GM21737 (cell line): ENCODE measurements at regions not wholly inside any gene's neighbourhood (a gene's known extent, or its start where the extent isn't known, plus 50 kb on each side); places are given as distances from the start of the nearest gene placed in this dataset.

ENCODE experiments used
- ATAC-seq: cut with Tn5 transposase; IDR thresholded peaks from one replicate; pipeline ENCODE4 v1.9.1; 2021; ENCODE audit warnings: mild to moderate bottlenecking, moderate library complexity; ENCODE audit not compliant: unreplicated experiment

DNA sequence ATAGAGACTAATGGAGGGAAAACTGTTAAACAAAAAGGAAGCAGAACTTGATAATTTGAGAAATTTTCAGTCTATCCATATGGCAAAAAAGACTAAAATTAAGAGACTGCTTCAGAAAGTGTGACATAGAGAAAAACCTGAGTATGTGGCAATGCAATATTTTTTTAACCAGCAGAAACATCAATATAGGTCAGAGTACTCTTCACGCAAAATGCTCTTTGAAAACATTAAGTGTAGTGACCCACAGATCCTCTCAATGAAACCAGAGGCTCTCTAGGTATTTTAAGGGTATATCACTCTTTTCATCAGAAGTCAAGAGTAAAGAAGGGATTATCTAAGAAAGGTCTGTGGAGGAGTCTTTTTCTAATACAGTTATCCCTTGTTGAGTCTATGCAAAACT is 1394.8 kb downstream of the DSC3 start:
- no peak for ATAC-seq

DNA sequence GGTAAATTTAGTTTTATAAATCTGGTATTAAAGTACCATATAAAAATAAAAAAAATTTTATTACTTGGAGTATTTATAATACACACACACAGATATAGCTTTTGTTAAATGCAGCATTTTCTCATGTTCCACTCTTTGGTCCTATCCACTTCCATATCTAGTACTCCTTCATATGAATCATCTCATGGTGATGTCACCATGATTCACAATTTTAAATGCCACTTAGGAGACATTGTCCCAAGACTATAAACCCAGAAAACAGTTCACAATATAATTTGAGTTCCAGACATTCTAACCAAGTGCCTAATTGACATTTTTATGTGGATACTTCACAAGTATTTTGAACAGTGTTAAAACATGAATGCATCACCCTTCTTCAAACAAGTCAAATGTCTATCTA is 1398.3 kb downstream of the DSC3 start:
- ATAC-seq, result no peak

DNA sequence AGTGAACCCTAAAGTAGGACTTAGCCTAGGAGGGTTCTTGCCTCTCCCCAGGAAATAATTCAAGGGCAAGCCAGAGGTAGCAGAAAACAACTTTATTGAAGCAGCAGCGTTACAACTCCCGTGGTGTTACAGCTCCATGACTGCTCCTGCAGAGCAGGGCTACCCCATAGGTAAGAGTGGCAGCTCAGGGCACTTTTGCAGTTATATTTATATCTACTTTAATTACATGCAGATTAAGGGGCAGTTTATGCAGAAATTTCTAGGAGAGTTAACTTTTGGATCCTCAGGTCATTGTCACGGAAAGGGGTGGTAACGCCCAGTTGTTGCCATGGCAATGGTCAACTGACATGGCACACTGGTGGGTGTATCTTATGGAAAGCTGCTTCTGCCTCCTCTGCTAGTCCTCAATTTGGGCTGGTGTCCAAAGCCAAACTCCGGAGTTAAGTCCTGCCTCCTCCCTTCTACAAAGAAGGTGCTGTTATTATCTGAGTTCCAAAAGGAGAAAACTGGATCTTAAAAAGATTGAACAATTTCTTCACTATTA is 1413.0 kb downstream of the DSC3 start:
- ATAC-seq, result no peak

DNA sequence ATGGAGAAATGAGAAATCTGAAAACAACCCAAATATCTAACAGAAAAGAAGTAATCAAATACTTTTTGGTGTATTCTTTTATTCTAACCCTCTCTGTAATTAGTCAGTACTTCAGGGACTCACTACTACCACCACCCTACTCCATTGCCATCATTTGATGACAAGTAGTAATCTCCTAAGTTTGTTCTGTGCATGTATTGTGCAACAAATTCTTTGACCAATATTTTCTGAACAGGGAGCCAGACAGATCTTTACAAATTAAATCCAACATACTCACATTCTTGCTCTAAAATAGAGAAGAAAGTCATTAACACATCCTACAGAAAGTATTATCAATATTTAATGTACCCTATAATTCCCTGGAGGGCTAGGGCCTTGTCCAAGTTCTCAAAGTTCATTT is 1416.4 kb downstream of the DSC3 start:
- no peak for ATAC-seq

DNA sequence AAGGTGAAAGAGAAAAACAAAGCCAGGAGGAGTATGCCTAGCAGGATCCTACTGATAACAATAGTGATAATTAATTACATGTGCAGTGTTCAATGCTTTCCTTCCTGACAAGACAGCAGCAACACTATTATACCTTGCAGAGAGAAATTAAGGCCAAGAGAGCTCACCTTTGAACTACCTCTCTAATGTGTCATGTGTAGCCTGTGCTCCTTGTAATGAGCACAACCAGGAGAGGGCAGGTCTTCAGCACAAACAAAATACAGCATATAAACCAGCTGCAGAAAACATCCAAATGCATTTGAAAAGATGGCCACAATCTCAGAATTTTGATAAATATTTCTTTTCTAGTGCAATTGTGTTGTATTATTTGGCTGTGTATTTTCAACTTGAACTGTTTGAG is 1425.7 kb downstream of the DSC3 start:
- no peak for ATAC-seq

DNA sequence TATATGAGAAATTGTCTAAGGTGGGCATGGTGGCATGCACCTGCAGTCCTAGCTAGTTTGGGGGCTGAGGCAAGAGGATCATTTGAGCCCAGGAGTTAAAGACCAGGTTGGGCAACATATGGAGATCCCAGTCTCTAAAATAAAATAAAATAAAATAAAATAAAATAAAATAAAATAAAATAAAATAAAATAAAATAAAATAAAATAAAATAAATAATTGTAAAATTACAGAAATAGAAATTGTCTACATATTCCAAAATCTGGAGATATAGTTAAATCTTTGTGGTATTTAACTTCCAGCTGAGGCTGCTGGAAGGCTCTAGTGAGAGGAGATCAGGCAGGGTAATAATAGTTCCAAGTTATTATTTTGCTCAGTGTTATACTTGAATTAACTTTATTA is 1432.1 kb upstream of the CDH2 start:
- ATAC-seq, result no peak

DNA sequence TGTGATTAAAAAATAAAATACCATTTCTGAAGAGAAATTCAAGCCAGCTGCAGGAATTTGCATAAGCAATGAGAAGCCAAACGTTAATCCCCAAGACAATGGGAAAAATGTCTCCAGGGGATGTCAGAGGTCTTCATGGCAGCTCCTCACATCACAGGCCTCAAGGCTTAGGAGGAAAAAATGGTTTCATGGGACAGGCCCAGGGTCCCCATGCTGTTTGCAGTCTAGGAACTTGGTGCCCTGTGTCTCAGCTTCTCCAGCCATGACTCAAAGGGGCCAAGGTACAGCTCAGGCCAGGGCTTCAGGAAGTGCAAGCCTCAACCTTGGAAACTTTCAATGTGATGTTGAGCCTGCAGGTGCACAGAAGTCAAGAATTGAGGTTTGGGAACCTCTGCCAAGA is 1428.4 kb upstream of the CDH2 start:
- ATAC-seq, result no peak

DNA sequence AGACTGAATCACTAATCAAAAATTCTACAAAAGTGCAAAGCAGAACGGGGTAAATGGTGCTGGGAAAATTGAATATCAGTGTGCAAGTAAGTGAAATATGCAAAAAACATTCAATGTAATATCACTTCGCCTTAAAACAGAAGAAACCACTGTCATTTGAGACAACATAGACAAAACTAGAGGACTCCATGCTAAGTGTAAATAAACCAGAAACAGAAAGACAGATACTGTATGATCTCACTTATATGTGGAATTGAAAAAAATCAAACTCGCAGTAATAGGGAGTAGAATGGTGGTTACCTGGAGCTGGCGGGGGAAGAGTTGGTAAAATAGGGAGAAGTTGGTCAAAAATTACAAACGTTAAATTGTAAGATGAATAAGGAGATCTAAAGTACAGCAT is 1420.0 kb upstream of the CDH2 start:
- ATAC-seq, result no peak

DNA sequence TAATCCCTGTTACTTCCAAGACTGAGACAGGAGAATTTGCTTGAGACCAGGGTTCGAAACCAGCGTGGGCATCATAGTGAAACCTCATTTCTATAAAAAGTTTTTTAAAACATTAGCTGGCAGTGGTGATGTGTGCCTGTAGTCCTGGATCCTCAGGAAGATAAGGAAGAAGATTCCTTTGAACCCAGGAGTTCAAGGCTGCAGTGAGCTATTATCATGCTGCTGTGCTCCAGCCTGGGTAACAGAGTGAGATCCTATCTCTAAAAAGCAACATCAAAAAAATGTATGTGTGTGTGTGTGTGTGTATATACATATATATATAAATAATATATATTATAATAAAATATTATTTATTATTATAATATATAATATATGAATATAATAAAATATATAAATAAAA is 1417.6 kb upstream of the CDH2 start:
- no peak for ATAC-seq

DNA sequence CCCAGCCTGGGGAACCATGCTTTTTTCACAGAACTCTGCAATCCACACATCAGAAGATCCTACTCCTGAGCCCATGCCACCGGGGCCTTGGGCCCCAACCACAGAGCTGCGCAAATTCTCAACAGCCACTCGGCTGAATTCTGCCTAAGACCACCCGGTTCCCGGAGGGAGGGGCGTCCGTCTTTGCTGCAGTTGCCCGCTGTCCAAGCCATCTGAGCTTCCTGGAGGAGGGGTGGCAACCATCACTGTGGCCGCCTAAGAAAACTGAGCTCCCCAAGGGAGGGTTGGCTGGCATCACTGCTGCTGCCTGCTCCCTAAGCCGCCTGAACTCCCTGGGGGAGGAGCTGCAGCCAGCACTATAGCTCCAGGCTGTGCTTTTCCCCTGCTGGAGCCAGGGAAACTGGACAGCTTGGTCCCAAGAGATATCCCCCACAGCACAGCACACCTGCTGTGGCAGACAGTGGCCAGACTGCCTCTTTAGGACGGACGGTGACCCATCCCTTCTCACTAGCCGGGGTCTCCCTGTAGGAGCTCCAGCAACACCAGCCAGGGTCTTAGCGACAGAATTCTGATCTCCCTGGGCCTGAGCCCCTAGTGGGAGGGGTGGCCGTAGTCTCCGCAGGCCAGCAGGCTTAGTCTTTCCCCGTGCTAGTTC is 1411.6 kb upstream of the CDH2 start:
- no peak for ATAC-seq

DNA sequence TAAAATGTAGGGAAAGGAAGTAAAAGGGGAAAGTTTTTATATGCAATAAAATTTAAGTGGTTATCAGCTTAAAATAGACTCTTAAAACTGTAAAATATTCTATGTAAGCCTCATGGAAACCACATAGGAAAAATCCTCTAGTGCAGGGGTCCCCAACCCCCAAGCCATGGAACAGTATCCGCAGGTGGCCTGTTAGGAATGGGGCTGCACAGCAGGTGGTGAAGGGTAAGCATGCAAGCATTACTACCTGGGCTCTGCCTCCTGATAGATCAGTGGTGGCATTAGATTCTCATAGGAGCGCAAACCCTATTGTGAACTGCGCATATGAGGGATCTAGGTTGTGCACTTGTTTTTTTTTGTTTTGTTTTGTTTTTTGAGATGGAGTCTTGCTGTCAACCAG is 1409.3 kb upstream of the CDH2 start:
- ATAC-seq, result no peak

DNA sequence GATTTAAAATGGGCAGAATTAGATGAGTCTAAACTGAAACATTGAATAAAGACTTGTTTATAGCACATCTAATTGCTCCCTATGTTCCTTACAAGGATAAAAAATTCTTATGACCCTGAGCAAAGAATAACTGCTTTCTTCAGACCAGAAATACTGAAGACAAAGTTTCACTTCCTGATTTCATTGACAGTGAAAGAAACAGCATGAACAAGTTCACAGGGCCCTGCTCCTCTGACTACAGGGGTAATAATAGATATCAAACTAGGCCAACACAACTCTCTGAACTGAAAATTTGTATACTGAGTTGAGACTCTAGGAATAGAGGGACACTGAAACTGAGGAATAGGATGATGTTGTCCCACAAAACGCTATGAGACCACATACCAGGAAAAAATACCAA is 1383.3 kb upstream of the CDH2 start:
- peak; percentile 72 for ATAC-seq

DNA sequence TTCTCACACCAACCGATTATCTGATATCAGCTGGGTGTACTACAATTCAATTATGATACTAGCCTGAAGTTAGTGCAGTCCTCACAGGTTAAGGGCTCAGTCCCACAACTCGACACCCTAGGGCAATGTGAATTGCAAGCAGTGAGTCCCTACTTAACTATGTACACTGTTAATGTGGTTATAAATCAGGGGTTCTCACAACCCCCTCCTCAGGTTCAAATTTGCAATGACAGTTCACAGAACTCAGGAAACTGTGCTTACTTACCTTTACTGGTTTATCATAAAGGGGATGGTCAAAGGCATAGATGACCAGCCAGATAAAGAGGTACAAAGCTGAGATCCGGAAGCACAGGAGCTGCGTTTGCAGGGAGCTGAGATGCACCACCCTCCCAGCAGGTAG is 1379.1 kb upstream of the CDH2 start:
- no peak for ATAC-seq

DNA sequence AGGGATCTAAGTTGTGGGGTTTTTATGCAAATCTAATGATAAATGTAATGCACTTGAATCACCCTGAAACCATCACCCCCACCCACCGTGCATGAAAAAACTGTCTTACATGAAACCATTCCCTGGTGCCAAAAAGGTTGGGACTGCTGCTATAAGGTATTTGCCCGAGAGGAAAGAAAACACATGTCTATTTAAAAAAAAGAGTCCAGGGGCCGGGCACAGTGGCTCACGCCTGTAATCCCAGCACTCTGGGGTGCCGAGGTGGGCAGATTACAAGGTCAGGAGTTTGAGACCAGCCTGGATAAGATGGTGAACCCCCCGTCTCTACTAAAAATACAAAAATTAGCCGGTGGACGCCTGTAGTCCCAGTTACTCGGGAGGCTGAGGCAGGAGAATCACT is 1372.8 kb upstream of the CDH2 start:
- no peak for ATAC-seq

DNA sequence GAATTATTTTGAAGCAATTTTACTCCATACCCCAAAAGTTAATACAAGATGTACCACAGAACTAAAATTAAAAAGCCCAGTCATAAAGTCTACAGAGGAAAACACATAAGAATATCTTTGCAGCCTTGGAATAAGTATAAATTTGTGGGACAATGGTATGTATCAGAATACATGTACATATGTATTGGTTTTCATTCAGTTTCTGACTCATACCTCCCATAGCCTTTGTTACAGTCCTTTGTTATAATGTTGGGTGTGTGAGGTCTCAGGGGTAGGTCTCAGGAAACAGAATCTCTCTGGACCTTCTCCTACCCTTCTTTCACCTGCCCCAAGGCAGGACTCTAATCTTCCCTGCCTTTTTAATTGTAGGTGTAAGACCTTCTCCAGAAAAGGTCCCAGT is 1370.7 kb upstream of the CDH2 start:
- no peak for ATAC-seq

DNA sequence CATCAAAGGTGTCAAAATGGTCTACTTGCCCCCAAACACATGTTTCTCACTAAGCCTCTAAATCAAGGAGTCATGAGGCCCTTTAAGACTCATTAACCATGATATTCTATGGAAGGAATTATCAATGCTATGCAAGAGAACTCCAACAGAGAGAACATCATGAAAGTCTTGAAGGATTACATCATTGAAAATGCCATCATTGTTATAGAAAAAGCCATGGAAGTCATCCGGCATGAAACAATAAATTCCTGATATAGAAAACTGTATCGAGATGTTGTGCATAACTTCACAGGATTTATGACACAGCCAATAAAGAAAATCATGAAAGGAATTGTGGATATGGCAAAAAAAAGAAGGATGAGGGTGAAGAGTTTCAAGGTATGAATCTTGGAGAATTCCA is 1363.6 kb upstream of the CDH2 start:
- no peak for ATAC-seq

DNA sequence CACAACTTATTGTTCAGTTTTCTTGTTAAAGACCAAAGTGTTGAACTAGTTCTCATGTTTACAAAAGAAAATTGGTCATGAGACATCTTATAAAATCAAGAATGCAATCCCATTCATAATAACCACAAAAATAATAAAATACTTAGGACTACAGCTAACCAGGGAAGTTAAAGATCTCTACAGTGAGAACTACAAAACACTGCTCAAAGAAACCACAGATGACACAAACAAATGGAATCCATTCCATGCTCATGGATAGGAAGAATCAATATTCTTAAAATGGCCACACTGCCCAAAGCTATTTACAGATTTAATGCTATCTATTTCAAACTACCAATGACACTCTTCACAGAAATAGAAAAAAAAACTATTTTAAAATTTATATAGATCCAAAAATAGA is 1354.8 kb upstream of the CDH2 start:
- no peak for ATAC-seq

DNA sequence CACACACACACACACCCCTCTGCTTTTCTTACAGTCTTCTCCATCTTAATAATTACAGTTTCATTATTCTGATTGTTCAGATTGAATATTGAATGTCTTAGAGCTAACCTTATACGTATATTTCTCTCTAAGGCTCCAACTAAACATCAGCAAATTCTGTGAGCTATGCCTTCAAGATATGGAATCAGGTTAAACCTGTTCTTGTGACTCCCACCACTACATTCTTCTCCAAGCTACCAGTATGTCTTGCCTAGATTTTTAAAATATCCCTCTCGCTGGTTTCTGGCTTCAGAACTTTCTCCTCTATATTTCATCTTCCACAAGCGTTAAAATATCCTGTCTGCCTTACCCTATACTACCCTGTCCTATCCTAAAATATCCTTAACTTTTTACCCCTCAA is 1346.4 kb upstream of the CDH2 start:
- no peak for ATAC-seq

DNA sequence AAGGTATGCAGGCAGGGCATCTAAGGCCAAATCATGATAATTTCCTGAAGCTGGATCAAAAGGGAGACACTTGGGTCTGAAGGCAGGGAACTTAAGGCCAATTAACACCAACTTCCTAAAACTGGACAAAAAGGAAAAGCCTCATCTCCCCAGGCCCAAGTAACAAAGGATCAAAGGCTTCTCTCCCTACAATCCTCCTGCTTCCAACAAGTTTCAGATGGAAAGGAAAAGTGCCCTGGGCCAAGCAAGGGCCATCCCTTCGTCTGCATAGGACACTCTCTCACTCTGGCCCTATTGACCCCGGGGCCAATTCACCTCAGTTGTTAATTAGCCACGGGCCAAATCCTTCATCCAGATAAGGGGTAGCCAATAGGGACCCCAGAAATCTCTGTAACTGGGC is 1335.8 kb upstream of the CDH2 start:
- no peak for ATAC-seq

DNA sequence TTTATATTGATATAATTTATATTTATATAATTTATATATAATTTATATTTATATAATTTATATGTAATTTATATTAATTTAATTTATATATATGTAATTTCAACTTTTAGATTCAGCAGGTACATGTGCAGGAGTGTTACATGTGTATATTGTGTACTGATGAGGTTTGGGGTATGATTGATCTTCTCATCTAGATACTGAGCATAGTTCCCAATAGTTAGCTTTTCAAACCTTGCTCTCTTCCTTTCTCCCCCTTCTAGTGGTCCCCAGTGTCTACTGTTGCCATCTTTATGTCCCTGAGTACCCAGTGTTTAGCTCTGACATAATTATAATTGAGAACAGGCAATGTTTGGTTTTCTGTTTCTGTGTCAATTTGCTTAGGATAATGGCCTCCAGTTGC is 1335.3 kb upstream of the CDH2 start:
- ATAC-seq, result no peak

DNA sequence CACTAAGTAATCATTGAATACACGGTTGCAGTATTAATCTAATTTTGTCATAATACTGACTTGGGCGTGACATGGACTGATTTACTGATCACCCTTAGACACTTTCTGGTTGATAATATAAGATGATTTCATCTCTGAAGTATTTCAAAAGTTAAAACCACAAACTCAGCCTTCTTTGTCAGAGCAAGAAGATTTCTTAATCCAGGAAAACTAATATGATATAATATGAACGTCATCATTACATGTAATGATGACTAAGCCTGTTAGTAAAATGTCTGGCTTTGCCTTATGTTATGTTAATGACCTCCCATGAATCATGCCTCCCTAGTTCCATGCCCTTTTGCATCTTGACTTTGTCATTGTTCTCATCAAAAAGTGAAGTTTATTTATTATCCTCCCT is 1325.0 kb upstream of the CDH2 start:
- ATAC-seq, result no peak

DNA sequence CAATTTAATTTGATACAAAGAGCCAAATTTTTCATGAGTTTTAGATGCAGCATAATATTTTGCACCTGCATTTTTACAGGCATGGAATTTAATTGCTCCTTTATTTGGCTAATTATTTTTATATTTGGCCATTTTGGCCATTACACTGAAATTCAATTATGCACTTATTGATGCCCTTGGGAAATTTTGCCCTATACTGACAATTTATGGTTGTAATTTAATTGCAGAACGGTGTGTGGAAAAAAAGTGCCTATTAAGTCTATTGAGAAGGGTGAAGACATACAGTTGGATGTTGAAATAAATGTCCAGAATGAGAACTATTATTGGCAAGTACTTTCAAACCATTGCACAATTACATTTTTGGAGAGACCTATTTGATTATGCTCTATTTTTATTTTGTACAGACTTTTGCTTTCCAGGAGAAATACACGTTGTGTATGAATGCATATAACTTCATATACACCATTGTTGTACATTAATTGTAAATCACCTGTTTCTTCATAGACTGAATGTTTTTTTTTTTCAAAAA is 1319.3 kb upstream of the CDH2 start:
- no peak for ATAC-seq

DNA sequence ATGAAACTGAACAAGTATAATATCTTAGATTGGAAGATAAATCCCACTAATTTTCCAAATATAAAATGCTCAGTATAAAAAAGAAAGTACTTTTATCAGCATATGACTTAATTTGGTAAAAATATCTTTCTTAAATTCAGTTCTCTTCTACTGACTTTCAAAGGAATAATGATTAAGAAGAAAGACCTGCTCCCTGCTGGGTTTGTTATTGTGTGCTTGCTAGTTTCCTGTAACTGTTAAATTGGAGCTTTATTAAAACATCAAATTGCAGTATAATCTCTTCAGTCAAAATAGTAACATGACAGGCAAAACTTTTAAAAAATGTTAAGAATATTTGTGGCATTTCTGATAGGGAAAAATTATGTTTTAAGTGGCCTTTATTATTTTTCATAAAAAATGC is 1317.4 kb upstream of the CDH2 start:
- no peak for ATAC-seq
